ENCODE measurements at regions not wholly inside any gene's neighbourhood (a gene's known extent, or its start where the extent isn't known, plus 50 kb on each side); places are given as distances from the start of the nearest gene placed in this dataset.
"Not testable (repeated sequence)": the region's sequence is repeated elsewhere in the genome, so short reads cannot be mapped to it uniquely, and the experiment has no call there.

DNA sequence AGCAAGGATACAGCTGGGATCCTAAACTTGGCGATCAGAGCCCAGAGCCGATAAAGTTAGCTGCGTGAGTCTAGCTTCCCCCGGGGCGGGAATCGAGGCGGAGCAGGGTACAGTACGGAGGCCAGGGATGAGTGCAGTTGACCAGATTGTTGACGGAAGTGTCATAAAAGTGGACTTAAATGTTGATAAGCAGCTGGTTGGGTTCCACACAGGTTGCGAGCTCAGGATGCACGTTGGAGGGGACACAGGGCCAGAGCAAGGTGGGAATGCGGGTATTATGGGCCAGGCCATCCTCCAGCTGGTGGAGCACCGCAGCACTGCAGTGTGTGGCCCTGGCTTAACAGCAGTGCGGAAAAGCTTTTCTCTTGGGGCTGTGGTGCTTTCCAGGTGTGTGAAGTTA, 76.0 kb upstream of the PZP start:
- TF ChIP-seq, protein P1, sequence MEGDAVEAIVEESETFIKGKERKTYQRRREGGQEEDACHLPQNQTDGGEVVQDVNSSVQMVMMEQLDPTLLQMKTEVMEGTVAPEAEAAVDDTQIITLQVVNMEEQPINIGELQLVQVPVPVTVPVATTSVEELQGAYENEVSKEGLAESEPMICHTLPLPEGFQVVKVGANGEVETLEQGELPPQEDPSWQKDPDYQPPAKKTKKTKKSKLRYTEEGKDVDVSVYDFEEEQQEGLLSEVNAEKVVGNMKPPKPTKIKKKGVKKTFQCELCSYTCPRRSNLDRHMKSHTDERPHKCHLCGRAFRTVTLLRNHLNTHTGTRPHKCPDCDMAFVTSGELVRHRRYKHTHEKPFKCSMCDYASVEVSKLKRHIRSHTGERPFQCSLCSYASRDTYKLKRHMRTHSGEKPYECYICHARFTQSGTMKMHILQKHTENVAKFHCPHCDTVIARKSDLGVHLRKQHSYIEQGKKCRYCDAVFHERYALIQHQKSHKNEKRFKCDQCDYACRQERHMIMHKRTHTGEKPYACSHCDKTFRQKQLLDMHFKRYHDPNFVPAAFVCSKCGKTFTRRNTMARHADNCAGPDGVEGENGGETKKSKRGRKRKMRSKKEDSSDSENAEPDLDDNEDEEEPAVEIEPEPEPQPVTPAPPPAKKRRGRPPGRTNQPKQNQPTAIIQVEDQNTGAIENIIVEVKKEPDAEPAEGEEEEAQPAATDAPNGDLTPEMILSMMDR (conservative IDR thresholded peaks at IDR 0.05; ENCODE audit: low read length) = not testable (repeated sequence)
- not testable (repeated sequence) for TF ChIP-seq EZH2phosphoT487 (IDR thresholded peaks at IDR 0.05; ENCODE audit: borderline replicate concordance, low read depth, low read length)
